Endothelial cell (in vitro differentiated cells): ENCODE measurements at regions not wholly inside any gene's neighbourhood (a gene's known extent, or its start where the extent isn't known, plus 50 kb on each side); places are given as distances from the start of the nearest gene placed in this dataset.
"Not testable (repeated sequence)": the region's sequence is repeated elsewhere in the genome, so short reads cannot be mapped to it uniquely, and the experiment has no call there.

Experiments used
- DNase-seq: peaks from one replicate; pipeline ENCODE4 v3.0.0; 2021; ENCODE audit warnings: low spot score
- H3K27ac Mint-ChIP-seq: one replicate; pipeline ENCODE4 v1.8.0; 2021; ENCODE audit warnings: mixed read lengths, inconsistent platforms; ENCODE audit not compliant: unreplicated experiment
- H3K27me3 Mint-ChIP-seq: one replicate; pipeline ENCODE4 v1.8.0; 2021; ENCODE audit warnings: mild to moderate bottlenecking, moderate library complexity, mixed read lengths, inconsistent platforms; ENCODE audit not compliant: unreplicated experiment
- H3K36me3 Mint-ChIP-seq: one replicate; pipeline ENCODE4 v1.8.0; 2021; ENCODE audit warnings: mild to moderate bottlenecking, low read depth, mixed read lengths, inconsistent platforms; ENCODE audit not compliant: unreplicated experiment
- H3K4me1 Mint-ChIP-seq: one replicate; pipeline ENCODE4 v1.8.0; 2021; ENCODE audit warnings: mild to moderate bottlenecking, mixed read lengths, inconsistent platforms; ENCODE audit not compliant: unreplicated experiment
- H3K4me3 Mint-ChIP-seq: one replicate; pipeline ENCODE4 v1.8.0; 2021; ENCODE audit warnings: mild to moderate bottlenecking, mixed read lengths, inconsistent platforms; ENCODE audit not compliant: unreplicated experiment
- H3K9me3 Mint-ChIP-seq: one replicate; pipeline ENCODE4 v1.8.0; 2021; ENCODE audit warnings: mixed read lengths, inconsistent platforms; ENCODE audit not compliant: unreplicated experiment
- TF ChIP-seq, protein P1 (sequence below): fragments of 200-600 bp; sonication (generic); IDR thresholded peaks from one replicate; pipeline ENCODE4 v1.5.0; 2021; ENCODE audit warnings: antibody characterized with exemption; ENCODE audit not compliant: unreplicated experiment

DNA sequence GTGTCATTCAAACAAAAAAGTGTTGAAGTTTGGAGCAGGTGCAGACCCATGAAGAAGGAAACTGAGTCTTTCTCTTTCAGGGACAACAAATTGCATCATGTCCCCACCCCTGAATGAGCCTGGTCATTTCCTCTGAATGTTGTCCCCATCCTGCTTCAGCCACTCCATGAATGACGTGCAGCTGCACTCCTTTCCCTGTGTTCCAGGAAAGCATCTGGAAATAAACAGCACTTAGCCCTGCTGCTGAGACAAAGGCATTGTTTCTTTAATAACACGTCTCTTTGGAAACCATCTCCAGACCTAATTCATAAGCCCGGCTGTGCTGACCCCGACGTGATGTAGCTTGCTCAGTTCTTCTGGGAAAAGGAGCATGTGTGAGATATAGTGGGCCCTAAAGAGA, 682.3 kb downstream of the BRINP1 start:
- Mint-ChIP-seq H3K9me3 (no peaks in the 10 kb centered on the region), H3K4me1 (no peaks in the 10 kb centered on the region), H3K27ac (no peak overlapping the region), H3K4me3 (no peak overlapping the region), H3K27me3 (no peaks in the 10 kb centered on the region), H3K36me3 (no peaks in the 10 kb centered on the region)
- DNase-seq, result no peak
- TF ChIP-seq, protein P1, sequence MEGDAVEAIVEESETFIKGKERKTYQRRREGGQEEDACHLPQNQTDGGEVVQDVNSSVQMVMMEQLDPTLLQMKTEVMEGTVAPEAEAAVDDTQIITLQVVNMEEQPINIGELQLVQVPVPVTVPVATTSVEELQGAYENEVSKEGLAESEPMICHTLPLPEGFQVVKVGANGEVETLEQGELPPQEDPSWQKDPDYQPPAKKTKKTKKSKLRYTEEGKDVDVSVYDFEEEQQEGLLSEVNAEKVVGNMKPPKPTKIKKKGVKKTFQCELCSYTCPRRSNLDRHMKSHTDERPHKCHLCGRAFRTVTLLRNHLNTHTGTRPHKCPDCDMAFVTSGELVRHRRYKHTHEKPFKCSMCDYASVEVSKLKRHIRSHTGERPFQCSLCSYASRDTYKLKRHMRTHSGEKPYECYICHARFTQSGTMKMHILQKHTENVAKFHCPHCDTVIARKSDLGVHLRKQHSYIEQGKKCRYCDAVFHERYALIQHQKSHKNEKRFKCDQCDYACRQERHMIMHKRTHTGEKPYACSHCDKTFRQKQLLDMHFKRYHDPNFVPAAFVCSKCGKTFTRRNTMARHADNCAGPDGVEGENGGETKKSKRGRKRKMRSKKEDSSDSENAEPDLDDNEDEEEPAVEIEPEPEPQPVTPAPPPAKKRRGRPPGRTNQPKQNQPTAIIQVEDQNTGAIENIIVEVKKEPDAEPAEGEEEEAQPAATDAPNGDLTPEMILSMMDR, result no peak

GRCh38 chr9:118689280-118689679, 680.0 kb downstream of the BRINP1 start:
- TF ChIP-seq, protein P1, result no peak
- no peaks in the 10 kb centered on the region for H3K36me3 Mint-ChIP-seq
- H3K9me3 Mint-ChIP-seq, result no peaks in the 10 kb centered on the region
- H3K27ac Mint-ChIP-seq, result no peak overlapping the region
- H3K4me1 Mint-ChIP-seq, result no peaks in the 10 kb centered on the region
- no peak overlapping the region for H3K4me3 Mint-ChIP-seq
- DNase-seq, result no peak
- no peaks in the 10 kb centered on the region for H3K27me3 Mint-ChIP-seq

DNA sequence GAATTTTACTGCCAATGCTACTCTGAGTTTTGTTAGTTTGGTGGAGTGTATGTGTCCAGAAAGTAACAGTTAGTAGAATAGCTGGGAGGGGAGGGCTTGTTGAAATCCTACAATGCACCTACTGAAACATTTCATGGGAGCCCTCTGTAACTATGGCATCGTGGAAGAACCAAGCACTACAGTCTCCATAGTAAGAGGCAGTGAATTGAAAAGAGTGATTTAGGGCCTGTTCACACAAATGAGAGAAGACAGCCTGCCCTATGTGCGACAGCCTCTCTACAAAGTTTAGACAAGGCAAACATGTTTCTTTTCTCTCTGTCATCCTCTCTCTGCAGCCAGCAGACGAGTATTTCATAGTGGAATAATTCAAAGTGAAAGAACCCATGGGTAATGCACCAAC, 676.6 kb downstream of the BRINP1 start:
- no peaks in the 10 kb centered on the region for H3K9me3 Mint-ChIP-seq
- no peaks in the 10 kb centered on the region for H3K4me1 Mint-ChIP-seq
- no peak overlapping the region for H3K4me3 Mint-ChIP-seq
- DNase-seq, result no peak
- H3K27ac Mint-ChIP-seq, result no peak overlapping the region
- no peaks in the 10 kb centered on the region for H3K36me3 Mint-ChIP-seq
- H3K27me3 Mint-ChIP-seq, result no peaks in the 10 kb centered on the region
- TF ChIP-seq, protein P1, result no peak

GRCh38 chr9:118693645-118694044, 675.6 kb downstream of the BRINP1 start:
- H3K4me3 Mint-ChIP-seq, result no peak overlapping the region
- H3K27ac Mint-ChIP-seq, result no peak overlapping the region
- H3K36me3 Mint-ChIP-seq, result no peaks in the 10 kb centered on the region
- H3K9me3 Mint-ChIP-seq, result no peaks in the 10 kb centered on the region
- TF ChIP-seq, protein P1, result no peak
- no peaks in the 10 kb centered on the region for H3K27me3 Mint-ChIP-seq
- DNase-seq, result no peak
- no peaks in the 10 kb centered on the region for H3K4me1 Mint-ChIP-seq

DNA sequence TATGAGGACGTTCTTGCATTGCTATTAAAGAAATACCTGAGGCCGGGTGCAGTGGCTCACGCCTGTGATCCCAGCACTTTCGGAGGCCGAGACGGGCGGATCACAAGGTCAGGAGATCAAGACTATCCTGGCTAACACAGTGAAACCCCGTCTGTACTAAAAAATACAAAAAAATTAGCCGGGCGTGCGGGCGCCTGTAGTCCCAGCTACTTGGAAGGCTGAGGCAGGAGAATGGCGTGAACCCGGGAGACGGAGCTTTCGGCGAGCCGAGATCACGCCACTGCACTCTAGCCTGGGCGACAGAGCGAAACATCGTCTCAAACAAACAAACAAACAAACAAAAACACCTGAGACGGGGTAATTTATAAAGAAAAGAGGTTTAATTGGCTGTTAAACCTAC, 674.0 kb downstream of the BRINP1 start:
- H3K4me3 Mint-ChIP-seq, H3K27ac Mint-ChIP-seq, H3K27me3 Mint-ChIP-seq, H3K36me3 Mint-ChIP-seq, H3K4me1 Mint-ChIP-seq, DNase-seq, H3K9me3 Mint-ChIP-seq: not testable (repeated sequence)

DNA sequence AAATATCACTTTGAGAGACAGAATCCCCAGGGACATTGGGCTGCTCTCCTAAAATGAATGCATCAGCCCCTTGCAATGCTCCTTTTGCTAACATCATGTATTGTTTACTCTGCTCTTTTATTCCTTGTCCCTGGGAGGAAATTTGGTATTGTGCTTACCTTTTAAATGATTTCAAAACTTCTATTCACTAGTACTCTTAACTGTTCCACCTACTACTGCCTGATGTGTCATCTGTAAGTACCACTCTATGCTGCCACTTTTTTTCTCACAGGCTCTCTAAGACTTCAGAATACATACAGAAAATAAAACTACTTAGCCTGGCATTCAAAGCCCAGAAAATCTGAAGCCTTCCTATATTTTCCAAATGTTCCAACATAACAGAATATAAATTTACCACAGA, 667.2 kb downstream of the BRINP1 start:
- Mint-ChIP-seq H3K27me3 (no peaks in the 10 kb centered on the region), H3K4me1 (no peaks in the 10 kb centered on the region), H3K36me3 (no peaks in the 10 kb centered on the region), H3K4me3 (no peak overlapping the region), H3K27ac (no peak overlapping the region), H3K9me3 (no peaks in the 10 kb centered on the region)
- TF ChIP-seq, protein P1, result no peak
- DNase-seq, result no peak
